Body of pancreas (tissue), 4 donors: ENCODE measurements at regions not wholly inside any gene's neighbourhood (a gene's known extent, or its start where the extent isn't known, plus 50 kb on each side); places are given as distances from the start of the nearest gene placed in this dataset.

Experiments
- POLR2A ChIP-seq, 3 donors: fragments of 450-650 bp; IDR thresholded peaks; one replicate each; pipeline ENCODE4 v1.6.1; 2016; ENCODE audit warnings: antibody characterized with exemption in 3 of 3, mild to moderate bottlenecking in 2 of 3
- TF ChIP-seq, protein P1 (sequence below), 7 experiments: fragments of 450-650 bp in 4 of 7; fragments of 200-600 bp in 3 of 7; sonication (generic) in 3 of 7; IDR thresholded peaks; one replicate each; pipeline ENCODE4 v1.5.1; 2016 to 2019; ENCODE audit warnings: antibody characterized with exemption in 7 of 7

DNA sequence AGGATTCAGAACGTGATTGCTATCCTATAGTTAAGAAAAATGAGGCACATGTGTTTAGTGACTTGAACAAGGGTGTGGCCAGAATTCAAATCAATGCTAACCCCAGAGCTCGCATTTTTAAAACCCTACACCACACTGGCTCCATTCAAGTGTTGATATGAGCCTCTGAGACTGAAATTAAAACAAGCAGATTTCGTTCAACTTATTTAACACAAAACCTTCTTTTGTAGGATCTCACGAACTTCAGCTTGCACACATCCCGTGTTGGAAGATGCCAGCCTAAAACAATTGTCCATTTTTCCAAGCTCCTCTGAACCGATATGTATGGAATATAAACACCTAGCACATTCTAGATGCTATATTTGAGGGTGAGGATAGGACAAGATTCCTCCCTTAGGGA lies 231.0 kb upstream of the IRX5 start:
- TF ChIP-seq, protein P1, sequence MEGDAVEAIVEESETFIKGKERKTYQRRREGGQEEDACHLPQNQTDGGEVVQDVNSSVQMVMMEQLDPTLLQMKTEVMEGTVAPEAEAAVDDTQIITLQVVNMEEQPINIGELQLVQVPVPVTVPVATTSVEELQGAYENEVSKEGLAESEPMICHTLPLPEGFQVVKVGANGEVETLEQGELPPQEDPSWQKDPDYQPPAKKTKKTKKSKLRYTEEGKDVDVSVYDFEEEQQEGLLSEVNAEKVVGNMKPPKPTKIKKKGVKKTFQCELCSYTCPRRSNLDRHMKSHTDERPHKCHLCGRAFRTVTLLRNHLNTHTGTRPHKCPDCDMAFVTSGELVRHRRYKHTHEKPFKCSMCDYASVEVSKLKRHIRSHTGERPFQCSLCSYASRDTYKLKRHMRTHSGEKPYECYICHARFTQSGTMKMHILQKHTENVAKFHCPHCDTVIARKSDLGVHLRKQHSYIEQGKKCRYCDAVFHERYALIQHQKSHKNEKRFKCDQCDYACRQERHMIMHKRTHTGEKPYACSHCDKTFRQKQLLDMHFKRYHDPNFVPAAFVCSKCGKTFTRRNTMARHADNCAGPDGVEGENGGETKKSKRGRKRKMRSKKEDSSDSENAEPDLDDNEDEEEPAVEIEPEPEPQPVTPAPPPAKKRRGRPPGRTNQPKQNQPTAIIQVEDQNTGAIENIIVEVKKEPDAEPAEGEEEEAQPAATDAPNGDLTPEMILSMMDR (IDR thresholded peaks at IDR 0.05): no peak
- TF ChIP-seq POLR2A (IDR thresholded peaks at IDR 0.05): no peak
